ENCODE measurements at regions not wholly inside any gene's neighbourhood (a gene's known extent, or its start where the extent isn't known, plus 50 kb on each side); places are given as distances from the start of the nearest gene placed in this dataset.

GRCh38 chr3:31408720-31409119, 124.0 kb upstream of the STT3B start:
- no peak overlapping the region for H3K4me3 ChIP-seq (ENCODE audit: low read length)
- intact Hi-C loops (cut with micrococcal nuclease): no loop called here
- TF ChIP-seq CTCF (IDR thresholded peaks at IDR 0.05): no peak
- no peaks in the 10 kb centered on the region for H3K36me3 Mint-ChIP-seq
- no peaks in the 10 kb centered on the region for H3K4me1 ChIP-seq (ENCODE audit: control insufficient read depth, insufficient read depth, low read length)
- ATAC-seq: no peak
- H3K27me3 ChIP-seq (ENCODE audit: control insufficient read depth, insufficient read depth, low read length): no peaks in the 10 kb centered on the region
- 77% methylated on average over 3 of the region's 3 CpGs for WGBS (ENCODE audit: insufficient coverage)
- peaks cover 0 to 5% of the 10 kb centered on the region in 2 donors for H3K27me3 Mint-ChIP-seq (ENCODE audit: low read depth in 2 of 2)
- H3K36me3 ChIP-seq (ENCODE audit: control insufficient read depth, insufficient read depth, low read length): no peaks in the 10 kb centered on the region
- no peak overlapping the region for H3K4me3 Mint-ChIP-seq
- no peaks in the 10 kb centered on the region for H3K9me3 Mint-ChIP-seq
- H3K27ac ChIP-seq (ENCODE audit: low read length): no peak overlapping the region
- H3K27ac Mint-ChIP-seq: no peak overlapping the region
- no peaks in the 10 kb centered on the region for H3K9me3 ChIP-seq (ENCODE audit: control insufficient read depth, insufficient read depth, low read length)
- DNase-seq: no peak
- H3K4me1 Mint-ChIP-seq: no peaks in the 10 kb centered on the region

- no peaks in the 10 kb centered on the region for H3K36me3 ChIP-seq (ENCODE audit: control insufficient read depth, insufficient read depth, low read length)
- WGBS (ENCODE audit: insufficient coverage): 83% methylated on average over 4 of the region's 4 CpGs
- ATAC-seq (no peak), DNase-seq (no peak)
- H3K9me3 Mint-ChIP-seq: no peaks in the 10 kb centered on the region
- no peak overlapping the region for H3K4me3 Mint-ChIP-seq
- H3K27ac Mint-ChIP-seq: no peak overlapping the region
- H3K4me1 ChIP-seq (ENCODE audit: control insufficient read depth, insufficient read depth, low read length): no peaks in the 10 kb centered on the region
- no peaks in the 10 kb centered on the region for H3K27me3 ChIP-seq (ENCODE audit: control insufficient read depth, insufficient read depth, low read length)
- H3K4me3 ChIP-seq (ENCODE audit: low read length): no peak overlapping the region
- H3K36me3 Mint-ChIP-seq: no peaks in the 10 kb centered on the region
- intact Hi-C loops (cut with micrococcal nuclease): no loop called here
- no peaks in the 10 kb centered on the region for H3K4me1 Mint-ChIP-seq
- no peak overlapping the region for H3K27ac ChIP-seq (ENCODE audit: low read length)
- peaks cover 0 to 6% of the 10 kb centered on the region in 2 donors for H3K27me3 Mint-ChIP-seq (ENCODE audit: low read depth in 2 of 2)
- no peaks in the 10 kb centered on the region for H3K9me3 ChIP-seq (ENCODE audit: control insufficient read depth, insufficient read depth, low read length)
- no peak for TF ChIP-seq CTCF (IDR thresholded peaks at IDR 0.05)
Measured at GRCh38 chr3:31409389-31409788, 123.3 kb upstream of the STT3B start.

GRCh38 chr3:31409866-31410265, 122.9 kb upstream of the STT3B start:
- H3K9me3 ChIP-seq (ENCODE audit: control insufficient read depth, insufficient read depth, low read length): no peaks in the 10 kb centered on the region
- ATAC-seq (no peak), DNase-seq (no peak)
- H3K27me3 ChIP-seq (ENCODE audit: control insufficient read depth, insufficient read depth, low read length): no peaks in the 10 kb centered on the region
- intact Hi-C loops (cut with micrococcal nuclease): no loop called here
- H3K4me1 ChIP-seq (ENCODE audit: control insufficient read depth, insufficient read depth, low read length): no peaks in the 10 kb centered on the region
- TF ChIP-seq CTCF (IDR thresholded peaks at IDR 0.05): no peak
- no peak overlapping the region for H3K4me3 Mint-ChIP-seq
- no peaks in the 10 kb centered on the region for H3K36me3 Mint-ChIP-seq
- H3K4me1 Mint-ChIP-seq: no peaks in the 10 kb centered on the region
- H3K36me3 ChIP-seq (ENCODE audit: control insufficient read depth, insufficient read depth, low read length): no peaks in the 10 kb centered on the region
- no peak overlapping the region for H3K4me3 ChIP-seq (ENCODE audit: low read length)
- H3K9me3 Mint-ChIP-seq: no peaks in the 10 kb centered on the region
- 92% methylated on average over 6 of the region's 6 CpGs for WGBS (ENCODE audit: insufficient coverage)
- H3K27ac ChIP-seq (ENCODE audit: low read length): no peak overlapping the region
- H3K27me3 Mint-ChIP-seq (ENCODE audit: low read depth in 2 of 2): peaks cover 0 to 6% of the 10 kb centered on the region in 2 donors
- no peak overlapping the region for H3K27ac Mint-ChIP-seq

- no peaks in the 10 kb centered on the region for H3K4me1 Mint-ChIP-seq
- H3K4me3 Mint-ChIP-seq: no peak overlapping the region
- no CpG with 5 or more reads among the region's 3 CpGs for WGBS (ENCODE audit: insufficient coverage)
- peaks cover 0 to 6% of the 10 kb centered on the region in 2 donors for H3K27me3 Mint-ChIP-seq (ENCODE audit: low read depth in 2 of 2)
- DNase-seq (no peak), ATAC-seq (no peak)
- Histone ChIP-seq H3K27me3 (ENCODE audit: control insufficient read depth, insufficient read depth, low read length) (no peaks in the 10 kb centered on the region), H3K9me3 (ENCODE audit: control insufficient read depth, insufficient read depth, low read length) (no peaks in the 10 kb centered on the region), H3K4me3 (ENCODE audit: low read length) (no peak overlapping the region), H3K4me1 (ENCODE audit: control insufficient read depth, insufficient read depth, low read length) (no peaks in the 10 kb centered on the region), H3K27ac (ENCODE audit: low read length) (no peak overlapping the region), H3K36me3 (ENCODE audit: control insufficient read depth, insufficient read depth, low read length) (no peaks in the 10 kb centered on the region)
- H3K36me3 Mint-ChIP-seq: no peaks in the 10 kb centered on the region
- H3K9me3 Mint-ChIP-seq: no peaks in the 10 kb centered on the region
- H3K27ac Mint-ChIP-seq: no peak overlapping the region
- intact Hi-C loops (cut with micrococcal nuclease): no loop called here
- no peak for TF ChIP-seq CTCF (IDR thresholded peaks at IDR 0.05)
Measured at GRCh38 chr3:31410411-31410810, 122.3 kb upstream of the STT3B start.
